SJSA1 (cell line): ENCODE measurements at regions not wholly inside any gene's neighbourhood (a gene's known extent, or its start where the extent isn't known, plus 50 kb on each side); places are given as distances from the start of the nearest gene placed in this dataset.

ENCODE experiments used
- DNase-seq, 2 experiments: peaks; one replicate each; pipeline ENCODE4 v3.0.0-alpha.2; 2015 to 2020; ENCODE audit warnings: low spot score in 2 of 2, low read depth in 1 of 2
- H3K27ac ChIP-seq: fragments of 250-450 bp; sonication (Bioruptor Pico); 2 replicates; pipeline ENCODE4 v1.5.1; 2020; ENCODE audit warnings: mild to moderate bottlenecking, moderate library complexity
- H3K27me3 ChIP-seq: fragments of 250-450 bp; sonication (Bioruptor Pico); replicated peaks from 2 replicates; pipeline ENCODE4 v1.5.1; 2020; ENCODE audit warnings: mild to moderate bottlenecking, moderate library complexity
- H3K36me3 ChIP-seq: fragments of 250-450 bp; sonication (Bioruptor Pico); 2 replicates; pipeline ENCODE4 v1.5.1; 2020; ENCODE audit warnings: mild to moderate bottlenecking
- H3K4me1 ChIP-seq: fragments of 250-450 bp; sonication (Bioruptor Pico); replicated peaks from 2 replicates; pipeline ENCODE4 v1.6.1; 2021; ENCODE audit warnings: mild to moderate bottlenecking
- H3K4me3 ChIP-seq: fragments of 250-450 bp; sonication (Bioruptor Pico); 2 replicates; pipeline ENCODE4 v1.5.1; 2020; ENCODE audit warnings: mild to moderate bottlenecking
- H3K9me3 ChIP-seq: fragments of 250-450 bp; sonication (Bioruptor Pico); replicated peaks from 2 replicates; pipeline ENCODE4 v1.5.1; 2020; ENCODE audit warnings: mild to moderate bottlenecking

GRCh38 chr2:126356631-126357030 lies 299.3 kb upstream of the GYPC start:
- Histone ChIP-seq H3K9me3 (no peaks in the 10 kb centered on the region; the same call in 1 of the 2 replicates), H3K4me3 (no peak overlapping the region), H3K36me3 (no peaks in the 10 kb centered on the region), H3K27me3 (no peaks in the 10 kb centered on the region), H3K4me1 (no peaks in the 10 kb centered on the region), H3K27ac (no peak overlapping the region)
- DNase-seq = no peak

GRCh38 chr2:126358122-126358521 lies 297.8 kb upstream of the GYPC start:
- no peak overlapping the region for H3K4me3 ChIP-seq
- no peaks in the 10 kb centered on the region for H3K4me1 ChIP-seq
- H3K9me3 ChIP-seq = no peaks in the 10 kb centered on the region; the same call in 1 of the 2 replicates
- no peaks in the 10 kb centered on the region for H3K36me3 ChIP-seq
- DNase-seq = no peak
- H3K27me3 ChIP-seq = no peaks in the 10 kb centered on the region
- H3K27ac ChIP-seq = no peak overlapping the region

- DNase-seq = no peak
- H3K36me3 ChIP-seq = no peaks in the 10 kb centered on the region
- H3K27me3 ChIP-seq = no peaks in the 10 kb centered on the region
- no peak overlapping the region for H3K4me3 ChIP-seq
- no peaks in the 10 kb centered on the region; the same call in 1 of the 2 replicates for H3K9me3 ChIP-seq
- no peak overlapping the region for H3K27ac ChIP-seq
- H3K4me1 ChIP-seq = no peaks in the 10 kb centered on the region
Measured at GRCh38 chr2:126359494-126359893, 296.5 kb upstream of the GYPC start.

GRCh38 chr2:126367361-126367760 lies 288.6 kb upstream of the GYPC start:
- Histone ChIP-seq H3K27me3 (no peaks in the 10 kb centered on the region), H3K27ac (no peak overlapping the region), H3K9me3 (no peaks in the 10 kb centered on the region), H3K4me3 (no peak overlapping the region), H3K36me3 (no peaks in the 10 kb centered on the region), H3K4me1 (no peaks in the 10 kb centered on the region)
- no peak for DNase-seq

- Histone ChIP-seq H3K36me3 (no peaks in the 10 kb centered on the region), H3K27ac (no peak overlapping the region), H3K4me1 (no peaks in the 10 kb centered on the region), H3K27me3 (no peaks in the 10 kb centered on the region), H3K9me3 (no peaks in the 10 kb centered on the region), H3K4me3 (no peak overlapping the region)
- DNase-seq = no peak
Measured at GRCh38 chr2:126368758-126369157, 287.2 kb upstream of the GYPC start.

- Histone ChIP-seq H3K9me3 (no peaks in the 10 kb centered on the region), H3K4me1 (no peaks in the 10 kb centered on the region), H3K27ac (no peak overlapping the region), H3K27me3 (no peaks in the 10 kb centered on the region), H3K36me3 (no peaks in the 10 kb centered on the region), H3K4me3 (no peak overlapping the region)
- no peak for DNase-seq
Measured at GRCh38 chr2:126370201-126370600, 285.8 kb upstream of the GYPC start.

- no peak overlapping the region for H3K4me3 ChIP-seq
- no peaks in the 10 kb centered on the region for H3K9me3 ChIP-seq
- no peaks in the 10 kb centered on the region for H3K36me3 ChIP-seq
- no peaks in the 10 kb centered on the region for H3K27me3 ChIP-seq
- H3K4me1 ChIP-seq = no peaks in the 10 kb centered on the region
- DNase-seq = no peak
- no peak overlapping the region for H3K27ac ChIP-seq
Measured at GRCh38 chr2:126372406-126372805, 283.6 kb upstream of the GYPC start.

- no peak for DNase-seq
- no peak overlapping the region for H3K4me3 ChIP-seq
- H3K27me3 ChIP-seq = no peaks in the 10 kb centered on the region
- H3K9me3 ChIP-seq = no peaks in the 10 kb centered on the region
- H3K4me1 ChIP-seq = no peaks in the 10 kb centered on the region
- H3K36me3 ChIP-seq = no peaks in the 10 kb centered on the region
- H3K27ac ChIP-seq = no peak overlapping the region
Measured at GRCh38 chr2:126378176-126378575, 277.8 kb upstream of the GYPC start.

GRCh38 chr2:126381091-126381490 lies 274.9 kb upstream of the GYPC start:
- no peaks in the 10 kb centered on the region for H3K4me1 ChIP-seq
- H3K27ac ChIP-seq = no peak overlapping the region
- H3K36me3 ChIP-seq = no peaks in the 10 kb centered on the region
- DNase-seq = no peak
- H3K4me3 ChIP-seq = no peak overlapping the region
- no peaks in the 10 kb centered on the region for H3K27me3 ChIP-seq
- H3K9me3 ChIP-seq = no peaks in the 10 kb centered on the region

GRCh38 chr2:126382998-126383397 lies 273.0 kb upstream of the GYPC start:
- DNase-seq = no peak
- Histone ChIP-seq H3K9me3 (no peaks in the 10 kb centered on the region), H3K4me3 (no peak overlapping the region), H3K36me3 (no peaks in the 10 kb centered on the region), H3K4me1 (no peaks in the 10 kb centered on the region), H3K27ac (no peak overlapping the region), H3K27me3 (no peaks in the 10 kb centered on the region)

GRCh38 chr2:126383800-126384199 lies 272.2 kb upstream of the GYPC start:
- no peak overlapping the region for H3K27ac ChIP-seq
- H3K4me1 ChIP-seq = no peaks in the 10 kb centered on the region
- no peak for DNase-seq
- no peaks in the 10 kb centered on the region for H3K27me3 ChIP-seq
- no peaks in the 10 kb centered on the region for H3K36me3 ChIP-seq
- no peak overlapping the region for H3K4me3 ChIP-seq
- no peaks in the 10 kb centered on the region for H3K9me3 ChIP-seq

GRCh38 chr2:126385441-126385840 lies 270.5 kb upstream of the GYPC start:
- Histone ChIP-seq H3K4me3 (no peak overlapping the region), H3K9me3 (no peaks in the 10 kb centered on the region), H3K4me1 (no peaks in the 10 kb centered on the region), H3K27ac (no peak overlapping the region), H3K27me3 (no peaks in the 10 kb centered on the region), H3K36me3 (no peaks in the 10 kb centered on the region)
- no peak for DNase-seq

- Histone ChIP-seq H3K4me3 (no peak overlapping the region), H3K36me3 (no peaks in the 10 kb centered on the region), H3K27ac (no peak overlapping the region), H3K27me3 (no peaks in the 10 kb centered on the region), H3K9me3 (no peaks in the 10 kb centered on the region), H3K4me1 (no peaks in the 10 kb centered on the region)
- DNase-seq = no peak
Measured at GRCh38 chr2:126385983-126386382, 270.0 kb upstream of the GYPC start.

GRCh38 chr2:126389446-126389845 lies 266.5 kb upstream of the GYPC start:
- no peak for DNase-seq
- Histone ChIP-seq H3K4me1 (no peaks in the 10 kb centered on the region), H3K4me3 (no peak overlapping the region), H3K36me3 (no peaks in the 10 kb centered on the region), H3K9me3 (no peaks in the 10 kb centered on the region), H3K27ac (no peak overlapping the region), H3K27me3 (no peaks in the 10 kb centered on the region)

GRCh38 chr2:126392889-126393288 lies 263.1 kb upstream of the GYPC start:
- Histone ChIP-seq H3K36me3 (no peaks in the 10 kb centered on the region), H3K27ac (no peak overlapping the region), H3K9me3 (no peaks in the 10 kb centered on the region), H3K4me1 (no peaks in the 10 kb centered on the region), H3K4me3 (no peak overlapping the region), H3K27me3 (no peaks in the 10 kb centered on the region)
- no peak for DNase-seq
